Fibroblast of the conjunctiva (primary cell): ENCODE measurements at regions not wholly inside any gene's neighbourhood (a gene's known extent, or its start where the extent isn't known, plus 50 kb on each side); places are given as distances from the start of the nearest gene placed in this dataset.

Experiments used
- DNase-seq: peaks from one replicate; pipeline ENCODE4 v3.0.0-alpha.2; 2010; ENCODE audit warnings: low read depth

DNA sequence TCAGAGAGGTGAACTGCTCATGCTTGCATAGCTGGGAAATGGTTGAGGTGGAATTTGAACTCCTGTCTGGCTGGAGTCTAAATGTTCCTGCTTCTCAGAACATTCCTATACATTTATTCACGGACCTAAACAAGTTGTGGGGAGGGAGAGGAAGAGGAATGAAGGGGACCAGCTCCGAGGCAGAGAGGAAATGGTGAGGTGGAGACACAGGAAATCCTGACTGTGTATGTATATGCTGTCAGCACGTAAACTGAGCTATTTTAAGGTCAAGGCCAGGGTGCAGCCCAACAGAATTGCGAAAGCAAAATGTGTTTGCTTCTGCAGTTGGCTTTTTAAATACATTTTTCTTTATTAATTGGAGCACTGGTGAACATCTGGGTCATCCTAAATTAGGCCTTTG is 74.1 kb upstream of the POMGNT2 start:
- peak; percentile 31 for DNase-seq

- no peak for DNase-seq
Measured at GRCh38 chr3:43178891-43179366, 73.0 kb upstream of the POMGNT2 start.

DNA sequence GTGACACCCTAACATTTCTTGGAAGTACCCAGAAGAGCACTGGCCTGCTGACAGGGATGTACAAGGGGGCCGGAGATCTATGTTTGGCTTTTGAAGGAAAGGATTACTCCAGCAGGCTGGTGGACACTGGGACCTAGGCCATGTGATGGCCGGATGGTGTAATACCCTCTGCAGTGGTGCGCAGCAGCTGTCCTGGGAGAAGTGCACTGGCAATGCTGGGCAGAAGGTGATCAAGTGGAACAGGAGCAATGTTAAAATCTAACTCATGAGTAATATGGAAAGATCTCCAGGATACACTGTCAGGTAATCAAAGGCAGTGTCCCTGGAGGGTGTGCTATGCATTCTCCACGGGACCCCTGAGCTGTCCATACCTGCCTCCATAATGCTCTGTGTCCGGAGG is 71.2 kb upstream of the POMGNT2 start:
- no peak for DNase-seq

DNA sequence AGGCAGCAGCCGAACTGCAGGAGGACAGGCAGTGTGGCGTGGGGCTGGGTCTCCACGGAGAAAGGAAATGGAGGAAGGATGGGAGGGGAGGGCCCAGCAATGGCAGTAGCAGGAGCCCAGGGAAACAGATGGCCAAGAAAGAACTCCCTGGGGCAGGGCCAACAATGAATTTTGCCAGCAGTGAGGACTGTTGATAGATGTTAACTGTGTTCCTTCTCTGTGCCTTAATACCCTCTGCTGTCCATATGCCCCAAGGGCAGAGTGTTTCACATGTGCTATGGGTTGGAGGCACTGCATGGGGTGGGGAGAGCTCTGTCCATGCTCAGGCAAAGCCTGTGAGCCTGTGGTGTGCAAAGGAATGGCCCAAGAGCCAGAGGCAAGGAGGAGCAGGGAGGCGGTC is 70.8 kb upstream of the POMGNT2 start:
- no peak for DNase-seq

GRCh38 chr3:43175541-43175940 is 69.7 kb upstream of the POMGNT2 start:
- no peak for DNase-seq

DNA sequence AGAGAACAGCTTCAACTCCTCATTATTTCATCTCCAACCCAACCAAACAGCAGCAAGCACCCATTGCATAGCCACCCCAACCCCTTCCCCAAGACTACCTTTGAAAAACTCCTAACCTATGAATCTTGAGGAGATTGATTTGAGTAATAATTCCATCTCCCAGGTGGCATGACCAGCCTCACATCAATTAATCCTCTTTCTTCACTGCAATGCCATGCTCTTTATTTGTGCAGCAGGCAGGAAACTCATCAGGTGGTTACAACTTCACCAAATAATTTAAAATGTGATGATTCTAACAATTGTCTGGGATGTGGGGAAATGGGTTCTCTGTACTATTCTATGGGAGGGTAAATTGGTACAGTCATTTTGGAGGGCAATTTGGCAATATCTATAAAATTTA is 68.1 kb upstream of the POMGNT2 start:
- no peak for DNase-seq

- no peak for DNase-seq
Measured at GRCh38 chr3:43171748-43172147, 65.9 kb upstream of the POMGNT2 start.

DNA sequence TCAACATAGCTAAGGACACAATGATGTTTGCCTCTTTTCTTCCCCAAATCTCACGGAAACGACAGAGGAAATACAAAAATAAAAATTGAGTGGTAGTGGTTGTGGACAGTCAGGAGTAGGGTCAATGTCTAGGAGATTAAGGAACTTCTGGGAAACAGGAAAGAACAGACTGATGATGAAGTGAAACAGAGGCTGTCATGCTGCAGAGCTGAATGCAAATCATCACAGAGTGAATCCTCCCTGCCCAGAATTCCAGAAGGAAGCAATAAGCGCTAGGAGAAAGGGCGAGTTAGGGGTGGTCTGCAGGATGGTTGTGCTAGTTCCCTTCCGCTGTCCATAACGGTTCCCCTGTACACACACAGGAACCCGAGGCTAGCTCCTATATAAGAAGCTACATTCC is 64.7 kb upstream of the POMGNT2 start:
- DNase-seq = no peak

DNA sequence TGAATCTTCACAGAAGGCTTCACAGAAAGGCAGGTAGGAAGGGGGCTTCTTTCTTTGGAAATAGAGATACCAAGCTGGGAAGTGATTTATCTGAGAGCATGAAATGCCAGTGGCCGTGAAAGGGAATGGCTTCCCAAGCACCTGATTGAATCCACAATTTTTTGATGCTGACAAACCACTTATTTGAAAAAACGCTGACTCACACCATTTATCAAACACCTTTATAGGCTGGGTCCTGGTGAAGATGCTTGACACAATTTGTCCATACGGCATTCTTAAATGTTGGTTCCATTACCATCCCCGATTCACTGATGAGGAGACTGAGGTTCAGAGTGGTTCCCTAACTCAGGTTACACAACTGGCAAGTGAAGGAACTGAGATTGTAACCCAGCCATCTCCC is 64.1 kb upstream of the POMGNT2 start:
- no peak for DNase-seq

DNA sequence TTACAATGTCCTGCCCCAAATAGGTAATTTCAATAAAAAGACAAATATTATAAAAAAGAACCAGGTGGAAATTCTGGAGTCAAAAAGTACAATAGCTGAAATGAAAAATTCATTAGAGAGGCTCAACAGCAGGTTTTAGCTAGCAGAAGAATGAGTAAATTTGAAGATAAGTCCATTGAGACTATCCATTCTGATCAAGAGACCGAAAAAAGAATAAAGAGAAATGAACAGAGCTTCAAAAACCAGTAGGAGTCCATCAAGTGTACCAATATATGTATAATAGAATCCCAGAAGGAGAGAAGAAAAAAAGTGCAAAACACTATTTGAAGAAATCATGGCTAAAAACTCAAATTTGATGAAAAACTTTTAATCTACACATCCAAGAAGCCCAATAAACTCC is 60.5 kb upstream of the POMGNT2 start:
- no peak for DNase-seq

DNA sequence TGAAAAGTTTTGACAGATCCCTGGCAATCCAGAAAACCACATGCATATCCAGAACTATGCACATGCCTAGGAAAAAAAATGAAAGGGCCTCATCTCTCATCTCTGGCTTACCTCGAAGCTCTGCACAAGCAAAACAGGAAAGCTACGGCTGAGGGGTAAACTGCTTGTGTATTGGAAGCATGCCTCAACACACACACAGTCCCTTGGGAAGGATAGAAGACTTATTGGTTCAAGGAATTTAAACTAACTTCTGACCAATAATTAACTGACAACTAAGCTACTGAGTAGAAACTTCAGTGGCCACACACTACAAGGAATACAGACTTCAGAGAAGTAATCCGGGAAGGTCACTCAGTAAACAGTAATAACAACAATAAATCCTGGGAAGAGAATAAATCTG is 59.9 kb upstream of the POMGNT2 start:
- DNase-seq = no peak

DNA sequence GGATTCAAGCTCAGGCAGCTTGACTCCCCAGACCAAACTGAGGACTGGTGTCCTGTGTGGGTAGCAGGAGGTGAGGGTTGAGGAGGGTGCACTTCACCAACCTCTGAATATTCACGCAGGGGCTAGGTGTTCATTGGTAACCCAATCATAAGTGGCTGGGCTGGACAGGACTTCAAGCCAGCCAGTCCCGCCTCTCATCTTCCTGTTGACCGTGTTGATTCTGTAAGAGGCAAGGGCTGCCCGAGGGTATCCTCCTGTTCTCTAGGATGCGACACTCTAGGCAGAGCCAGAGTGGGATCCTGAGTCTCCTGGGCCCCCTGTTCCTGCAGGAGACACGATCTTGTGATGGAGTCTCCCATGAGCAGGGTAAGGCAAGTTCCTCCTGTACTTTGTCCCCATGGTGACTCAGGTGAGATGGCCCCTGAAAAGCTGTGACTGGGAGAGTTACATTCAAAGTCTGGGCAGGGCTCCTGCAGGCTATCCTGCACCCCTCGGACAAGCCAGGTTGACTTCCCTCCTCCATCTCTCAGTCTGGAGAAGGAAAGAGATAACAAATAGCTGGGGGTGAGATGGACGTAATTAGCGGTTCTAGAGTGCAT is 58.1 kb upstream of the POMGNT2 start:
- DNase-seq = no peak

GRCh38 chr3:43162230-43163084 is 56.6 kb upstream of the POMGNT2 start:
- DNase-seq = peak; percentile 50

DNA sequence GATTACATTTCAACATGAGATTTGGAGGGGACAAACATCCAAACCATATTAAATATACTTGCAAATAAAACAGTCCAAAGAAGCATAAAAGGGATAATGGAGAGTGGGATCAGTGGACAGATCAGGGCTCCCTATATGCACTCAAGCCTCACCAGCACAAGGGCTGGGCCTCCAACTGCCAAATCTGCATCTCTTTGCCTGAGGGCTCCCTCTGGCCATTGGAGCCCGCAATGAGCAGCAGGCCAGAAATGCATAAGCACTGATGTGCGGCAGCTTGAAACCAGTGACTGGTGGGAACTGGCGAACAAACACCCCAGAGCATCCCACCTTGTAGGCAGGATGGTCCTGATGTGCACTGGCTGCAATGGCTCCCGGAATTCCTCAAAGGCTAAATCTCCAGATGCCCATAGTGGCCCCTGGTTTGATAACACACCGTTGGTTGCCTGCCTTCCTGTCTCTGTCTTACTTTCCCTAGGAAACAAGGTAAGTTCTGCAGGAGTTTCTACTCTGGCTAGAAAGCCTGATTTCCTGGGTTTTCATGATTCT is 55.9 kb upstream of the POMGNT2 start:
- no peak for DNase-seq

GRCh38 chr3:43160664-43161063 is 54.8 kb upstream of the POMGNT2 start:
- DNase-seq = no peak

GRCh38 chr3:43159876-43160255 is 54.0 kb upstream of the POMGNT2 start:
- no peak for DNase-seq

GRCh38 chr3:43159131-43159875 is 53.4 kb upstream of the POMGNT2 start:
- no peak for DNase-seq

- no peak for DNase-seq
Measured at GRCh38 chr3:43156812-43157455, 51.1 kb upstream of the POMGNT2 start.

- peak; percentile 63 for DNase-seq
Measured at GRCh38 chr3:43155464-43156121, 49.7 kb upstream of the POMGNT2 start.
